ENCODE measurements at regions not wholly inside any gene's neighbourhood (a gene's known extent, or its start where the extent isn't known, plus 50 kb on each side); places are given as distances from the start of the nearest gene placed in this dataset.

DNA sequence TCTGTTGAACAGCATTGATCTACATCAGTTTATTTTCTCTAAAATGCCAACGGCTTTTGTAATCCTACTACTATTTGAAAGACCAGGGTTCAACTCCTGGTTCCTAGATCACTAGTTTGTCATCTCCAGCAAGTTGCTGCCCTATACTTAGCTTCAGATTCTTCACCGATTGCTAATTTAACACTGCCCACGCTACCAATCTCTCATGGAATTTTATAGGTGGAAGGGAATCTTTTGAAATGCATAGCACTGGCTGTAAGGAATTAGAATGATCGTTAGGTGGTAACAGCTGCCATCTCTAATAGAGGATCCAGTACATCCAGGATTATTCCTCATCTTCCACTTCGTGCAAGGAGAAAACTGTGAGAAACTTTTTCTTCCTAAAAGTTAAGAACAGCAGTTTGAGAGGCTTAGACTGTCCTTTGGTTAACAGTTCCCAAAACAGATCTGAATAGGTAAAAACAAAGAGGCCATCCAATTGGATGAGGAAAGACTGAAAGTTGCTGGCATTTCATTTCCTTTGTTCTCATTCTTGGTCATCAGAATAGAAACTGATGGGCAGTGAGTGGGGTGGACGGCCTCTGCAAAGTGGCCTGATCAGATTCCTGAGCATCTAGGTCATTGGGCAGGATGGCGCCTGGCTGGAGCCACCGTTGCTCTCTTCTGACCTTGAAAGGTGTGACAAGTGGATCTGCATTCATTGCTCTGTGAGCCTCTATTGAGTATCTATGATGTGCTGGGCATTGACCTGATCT, 236.3 kb upstream of the SORL1-AS1 start:
- no peak overlapping the region for H3K4me3 ChIP-seq (ENCODE audit: low read depth, low read length)
- DNase-seq (ENCODE audit: low read depth): no peak
- TF ChIP-seq, protein P1, sequence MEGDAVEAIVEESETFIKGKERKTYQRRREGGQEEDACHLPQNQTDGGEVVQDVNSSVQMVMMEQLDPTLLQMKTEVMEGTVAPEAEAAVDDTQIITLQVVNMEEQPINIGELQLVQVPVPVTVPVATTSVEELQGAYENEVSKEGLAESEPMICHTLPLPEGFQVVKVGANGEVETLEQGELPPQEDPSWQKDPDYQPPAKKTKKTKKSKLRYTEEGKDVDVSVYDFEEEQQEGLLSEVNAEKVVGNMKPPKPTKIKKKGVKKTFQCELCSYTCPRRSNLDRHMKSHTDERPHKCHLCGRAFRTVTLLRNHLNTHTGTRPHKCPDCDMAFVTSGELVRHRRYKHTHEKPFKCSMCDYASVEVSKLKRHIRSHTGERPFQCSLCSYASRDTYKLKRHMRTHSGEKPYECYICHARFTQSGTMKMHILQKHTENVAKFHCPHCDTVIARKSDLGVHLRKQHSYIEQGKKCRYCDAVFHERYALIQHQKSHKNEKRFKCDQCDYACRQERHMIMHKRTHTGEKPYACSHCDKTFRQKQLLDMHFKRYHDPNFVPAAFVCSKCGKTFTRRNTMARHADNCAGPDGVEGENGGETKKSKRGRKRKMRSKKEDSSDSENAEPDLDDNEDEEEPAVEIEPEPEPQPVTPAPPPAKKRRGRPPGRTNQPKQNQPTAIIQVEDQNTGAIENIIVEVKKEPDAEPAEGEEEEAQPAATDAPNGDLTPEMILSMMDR (IDR thresholded peaks at IDR 0.05; ENCODE audit: low read depth, low read length, missing control alignments): no peak

DNA sequence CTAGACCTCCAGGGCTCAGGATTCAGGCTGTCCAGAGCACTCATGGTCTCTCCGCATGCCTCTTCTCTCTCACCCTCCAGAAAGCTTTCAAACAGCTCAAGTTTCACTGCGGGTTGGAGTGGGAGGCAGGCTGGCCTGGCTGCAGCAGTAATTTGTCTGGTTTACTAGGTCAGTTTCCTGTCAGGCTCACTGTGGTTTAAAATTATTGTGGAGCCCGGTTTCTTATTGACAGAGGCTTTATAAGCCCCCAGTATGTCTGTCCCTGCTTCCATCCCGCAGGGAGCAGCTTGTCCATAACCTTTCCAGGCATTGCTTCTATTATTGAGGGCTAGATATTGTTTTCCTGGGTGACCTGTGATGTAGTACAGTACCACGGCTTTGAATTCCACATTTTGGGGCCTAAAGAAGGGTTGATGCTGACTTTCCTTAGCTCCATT, 235.3 kb upstream of the SORL1-AS1 start:
- TF ChIP-seq, protein P1 (IDR thresholded peaks at IDR 0.05; ENCODE audit: low read depth, low read length, missing control alignments): no peak
- DNase-seq (ENCODE audit: low read depth): no peak
- no peak overlapping the region for H3K4me3 ChIP-seq (ENCODE audit: low read depth, low read length)

DNA sequence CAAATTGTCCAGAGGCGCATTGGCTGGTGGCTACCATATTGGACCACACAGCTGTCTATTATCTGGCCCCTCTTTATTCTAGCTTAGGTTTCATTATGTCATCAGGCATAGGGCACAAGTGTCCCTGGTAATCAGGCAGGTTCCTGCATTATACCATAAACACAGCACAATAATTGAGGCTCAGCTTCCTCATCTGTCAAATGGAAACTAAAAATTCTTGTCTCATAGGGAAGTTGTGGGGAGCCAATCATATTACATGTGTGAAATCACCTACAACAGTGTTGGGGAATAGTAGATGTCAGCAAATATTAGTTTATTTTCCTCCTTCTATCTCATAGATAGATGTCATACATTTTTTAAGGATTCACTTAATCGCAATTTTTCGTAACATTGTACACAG, 231.0 kb upstream of the SORL1-AS1 start:
- TF ChIP-seq, protein P1 (IDR thresholded peaks at IDR 0.05; ENCODE audit: low read depth, low read length, missing control alignments): no peak
- H3K4me3 ChIP-seq (ENCODE audit: low read depth, low read length): no peak overlapping the region
- no peak for DNase-seq (ENCODE audit: low read depth)

All from GM12864 (cell line).